IPS-20b (cell line): ENCODE measurements at regions not wholly inside any gene's neighbourhood (a gene's known extent, or its start where the extent isn't known, plus 50 kb on each side); places are given as distances from the start of the nearest gene placed in this dataset.
A peak's percentile ranks its signal among the peaks of the same experiment; 100 is the strongest.

ENCODE experiments used
- H3K27ac ChIP-seq: one replicate; pipeline ENCODE4 v1.5.1; 2013; ENCODE audit warnings: low read length
- H3K27me3 ChIP-seq: 2 replicates; pipeline ENCODE4 v1.6.1; 2013; ENCODE audit warnings: mild to moderate bottlenecking, low read length, inconsistent platforms; ENCODE audit not compliant: insufficient read depth
- H3K36me3 ChIP-seq: 2 replicates; pipeline ENCODE4 v1.6.1; 2013; ENCODE audit warnings: low read depth, mild to moderate bottlenecking, inconsistent platforms, low read length, moderate library complexity; ENCODE audit not compliant: insufficient read depth
- H3K4me1 ChIP-seq: 2 replicates; pipeline ENCODE4 v1.6.1; 2013; ENCODE audit warnings: mild to moderate bottlenecking, control low read depth, inconsistent platforms, low read length, moderate library complexity; ENCODE audit not compliant: insufficient read depth
- H3K4me3 ChIP-seq: 2 replicates; pipeline ENCODE4 v1.5.1; 2013; ENCODE audit warnings: mild to moderate bottlenecking, low read length, inconsistent platforms
- H3K9ac ChIP-seq: 2 replicates; pipeline ENCODE4 v1.6.1; 2013; ENCODE audit warnings: low read depth, mild to moderate bottlenecking, inconsistent platforms, low read length, moderate library complexity
- H3K9me3 ChIP-seq: 2 replicates; pipeline ENCODE4 v1.6.1; 2013; ENCODE audit warnings: mild to moderate bottlenecking, low read depth, low read length, inconsistent platforms; ENCODE audit not compliant: insufficient read depth

- Histone ChIP-seq H3K4me1 (no peaks in the 10 kb centered on the region), H3K27ac (no peak overlapping the region), H3K36me3 (no peaks in the 10 kb centered on the region), H3K4me3 (no peak overlapping the region), H3K9ac (no peak overlapping the region), H3K9me3 (no peaks in the 10 kb centered on the region), H3K27me3 (no peaks in the 10 kb centered on the region)
These were observed 193.3 kb downstream of the ANKRD50 start for GRCh38 chr4:124519196-124519595.

GRCh38 chr4:124523816-124524215 is 188.7 kb downstream of the ANKRD50 start:
- Histone ChIP-seq H3K4me3 (no peak overlapping the region), H3K27me3 (no peaks in the 10 kb centered on the region), H3K4me1 (no peaks in the 10 kb centered on the region)

DNA sequence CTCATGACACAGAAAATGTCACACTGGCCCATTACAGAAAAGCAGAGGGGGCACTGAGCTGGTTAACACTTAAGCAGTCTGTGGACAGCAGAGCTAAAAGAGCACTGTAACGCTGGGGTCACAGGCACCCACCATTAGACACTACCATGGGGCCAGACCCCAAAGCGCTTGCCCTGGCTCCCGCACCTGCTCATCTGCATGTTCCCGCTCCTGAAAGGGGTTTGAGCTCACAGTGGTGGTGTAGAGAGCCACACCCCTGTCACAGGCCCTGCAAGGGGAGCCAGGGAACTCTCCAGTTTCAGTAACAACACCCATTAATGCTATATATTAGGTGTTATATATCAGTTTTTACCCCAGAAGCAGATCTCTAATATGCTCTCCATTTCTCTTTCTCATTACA is 187.0 kb downstream of the ANKRD50 start:
- H3K36me3 ChIP-seq: no peaks in the 10 kb centered on the region
- H3K4me1 ChIP-seq: no peaks in the 10 kb centered on the region
- H3K27ac ChIP-seq: no peak overlapping the region
- H3K27me3 ChIP-seq: no peaks in the 10 kb centered on the region
- H3K9ac ChIP-seq: no peak overlapping the region
- H3K9me3 ChIP-seq: no peaks in the 10 kb centered on the region
- no peak overlapping the region for H3K4me3 ChIP-seq

More at GRCh38 chr4:124523816-124524215, 188.7 kb downstream of the ANKRD50 start:
- H3K9me3 ChIP-seq: no peaks in the 10 kb centered on the region
- no peaks in the 10 kb centered on the region for H3K36me3 ChIP-seq
- no peak overlapping the region for H3K27ac ChIP-seq
- no peak overlapping the region for H3K9ac ChIP-seq

- Histone ChIP-seq H3K4me1 (no peaks in the 10 kb centered on the region), H3K4me3 (no peak overlapping the region), H3K27ac (peak overlapping the region; percentile 33), H3K36me3 (no peaks in the 10 kb centered on the region), H3K9me3 (no peaks in the 10 kb centered on the region), H3K9ac (no peak overlapping the region), H3K27me3 (no peaks in the 10 kb centered on the region)
These were observed 186.2 kb downstream of the ANKRD50 start for GRCh38 chr4:124526331-124526730.

DNA sequence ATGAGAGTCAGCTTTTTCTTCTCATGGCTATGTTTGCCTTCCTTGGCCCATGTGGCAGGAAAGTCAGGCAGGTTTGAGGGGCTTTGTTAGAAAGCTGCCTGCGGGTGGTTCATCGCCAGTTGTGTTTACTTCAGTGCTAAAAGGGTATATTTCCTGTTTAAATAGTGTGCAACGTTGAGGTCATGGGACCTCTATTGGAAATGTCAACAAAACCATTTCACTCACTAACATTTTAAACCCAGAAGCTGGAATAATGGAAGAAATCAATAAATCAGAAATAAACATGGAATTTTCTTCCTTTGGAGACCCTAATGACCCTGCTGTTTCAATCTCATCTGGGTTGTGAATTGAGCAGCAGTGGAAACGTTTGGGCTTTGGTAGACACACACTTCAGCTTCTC is 185.8 kb downstream of the ANKRD50 start:
- no peaks in the 10 kb centered on the region for H3K36me3 ChIP-seq
- H3K9me3 ChIP-seq: no peaks in the 10 kb centered on the region
- no peak overlapping the region for H3K9ac ChIP-seq
- H3K4me3 ChIP-seq: no peak overlapping the region
- H3K27me3 ChIP-seq: no peaks in the 10 kb centered on the region
- H3K4me1 ChIP-seq: no peaks in the 10 kb centered on the region
- H3K27ac ChIP-seq: peak overlapping the region; percentile 33

DNA sequence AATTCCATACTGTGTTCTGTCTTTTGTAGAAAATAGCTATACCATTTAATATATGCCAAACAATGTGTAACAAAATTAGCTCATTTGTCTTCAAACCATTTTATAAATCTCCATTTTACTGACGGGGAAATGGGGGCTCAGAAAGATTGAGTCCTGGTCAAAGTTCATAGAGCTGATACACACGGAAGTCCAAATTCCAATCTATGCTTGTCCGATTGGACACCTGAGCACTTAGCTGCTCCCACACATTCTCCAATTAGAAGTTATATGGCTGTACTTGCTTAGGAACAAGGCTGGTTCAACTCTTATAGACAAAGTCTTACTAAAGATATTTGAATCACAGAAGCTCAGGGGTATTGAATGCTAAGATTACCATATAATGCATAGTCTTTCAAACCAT is 185.2 kb downstream of the ANKRD50 start:
- H3K9me3 ChIP-seq: no peaks in the 10 kb centered on the region
- H3K9ac ChIP-seq: no peak overlapping the region
- H3K27ac ChIP-seq: no peak overlapping the region
- no peaks in the 10 kb centered on the region for H3K4me1 ChIP-seq
- H3K36me3 ChIP-seq: no peaks in the 10 kb centered on the region
- no peaks in the 10 kb centered on the region for H3K27me3 ChIP-seq
- H3K4me3 ChIP-seq: no peak overlapping the region

- H3K4me3 ChIP-seq: no peak overlapping the region
- no peaks in the 10 kb centered on the region for H3K27me3 ChIP-seq
- no peak overlapping the region for H3K9ac ChIP-seq
- H3K36me3 ChIP-seq: no peaks in the 10 kb centered on the region
- H3K27ac ChIP-seq: no peak overlapping the region
- no peaks in the 10 kb centered on the region for H3K9me3 ChIP-seq
- H3K4me1 ChIP-seq: no peaks in the 10 kb centered on the region
These were observed 183.4 kb downstream of the ANKRD50 start for GRCh38 chr4:124529131-124529530.

DNA sequence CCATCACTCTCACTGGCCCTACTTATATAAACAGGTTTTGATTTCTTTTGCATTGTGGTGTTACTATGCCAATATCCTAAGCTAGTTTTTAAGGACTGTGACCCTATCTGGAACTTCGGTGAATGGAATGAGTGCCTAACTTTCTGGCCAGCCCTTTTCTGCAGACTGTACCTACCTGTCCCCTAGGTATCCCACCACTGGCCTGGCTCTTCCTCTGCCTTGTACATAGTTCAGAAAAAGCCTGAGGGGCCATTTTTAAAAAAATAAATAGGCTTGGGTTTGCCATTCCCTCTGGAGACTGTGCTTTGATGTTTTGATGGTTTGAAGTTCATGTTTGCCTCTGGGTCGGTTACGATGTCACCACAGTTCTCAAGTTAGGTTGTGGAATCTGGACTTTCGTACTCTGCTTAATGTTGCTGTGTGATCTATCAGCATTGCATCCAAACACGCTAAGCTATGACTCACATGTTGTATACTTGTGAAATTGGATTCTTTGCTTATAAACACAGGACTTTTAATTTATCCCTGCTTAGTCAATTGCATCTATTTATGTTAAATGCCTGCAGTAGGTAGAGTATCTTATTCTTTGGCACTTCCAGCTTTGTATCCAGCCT is 182.0 kb downstream of the ANKRD50 start:
- Histone ChIP-seq H3K27ac (no peak overlapping the region), H3K36me3 (no peaks in the 10 kb centered on the region), H3K4me3 (no peak overlapping the region), H3K4me1 (no peaks in the 10 kb centered on the region), H3K9ac (no peak overlapping the region), H3K9me3 (no peaks in the 10 kb centered on the region), H3K27me3 (no peaks in the 10 kb centered on the region)

DNA sequence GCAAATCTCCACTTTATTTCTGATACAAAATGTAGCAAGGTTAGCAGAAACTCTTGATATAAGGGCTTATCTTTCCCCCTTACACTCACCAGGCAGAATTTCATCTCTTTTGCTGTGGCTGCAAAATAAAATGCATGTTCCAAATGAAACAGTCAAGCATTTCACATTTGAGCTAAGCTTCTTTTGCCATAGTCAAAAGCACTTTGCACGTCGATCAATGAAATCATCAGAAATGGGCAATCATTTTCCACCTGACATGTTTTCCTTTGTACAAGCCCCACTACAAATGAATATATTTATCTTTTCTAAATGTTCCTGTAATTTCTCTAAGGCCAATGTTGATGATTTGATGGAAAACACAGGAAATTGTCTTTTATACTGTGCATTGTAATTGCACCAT is 178.4 kb downstream of the ANKRD50 start:
- no peaks in the 10 kb centered on the region for H3K27me3 ChIP-seq
- no peak overlapping the region for H3K9ac ChIP-seq
- no peak overlapping the region for H3K4me3 ChIP-seq
- H3K27ac ChIP-seq: no peak overlapping the region
- no peaks in the 10 kb centered on the region for H3K9me3 ChIP-seq
- no peaks in the 10 kb centered on the region for H3K36me3 ChIP-seq
- H3K4me1 ChIP-seq: no peaks in the 10 kb centered on the region

GRCh38 chr4:124535003-124535402 is 177.5 kb downstream of the ANKRD50 start:
- no peak overlapping the region for H3K4me3 ChIP-seq
- no peak overlapping the region for H3K9ac ChIP-seq
- H3K9me3 ChIP-seq: no peaks in the 10 kb centered on the region
- H3K36me3 ChIP-seq: no peaks in the 10 kb centered on the region
- H3K27me3 ChIP-seq: no peaks in the 10 kb centered on the region
- H3K27ac ChIP-seq: no peak overlapping the region
- no peaks in the 10 kb centered on the region for H3K4me1 ChIP-seq

DNA sequence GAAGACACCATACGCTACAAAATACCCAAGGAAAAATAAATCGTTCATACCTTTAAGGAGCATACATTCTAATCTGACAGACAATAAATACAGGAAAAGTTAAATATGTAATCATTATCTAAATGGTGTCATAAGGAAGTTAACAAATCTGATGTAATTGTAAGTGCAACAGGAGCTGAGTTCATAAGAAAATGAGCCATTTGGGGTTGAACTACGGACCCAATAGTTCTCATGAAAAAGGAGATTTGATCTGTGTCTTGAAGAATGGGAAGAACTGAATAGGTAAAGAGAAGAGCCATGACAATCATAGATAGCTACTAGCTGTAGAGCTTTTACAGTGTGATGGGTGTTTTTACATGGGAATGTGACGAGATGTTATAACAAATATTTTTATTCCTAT is 175.6 kb downstream of the ANKRD50 start:
- Histone ChIP-seq H3K27me3 (no peaks in the 10 kb centered on the region), H3K9ac (no peak overlapping the region), H3K36me3 (no peaks in the 10 kb centered on the region), H3K27ac (no peak overlapping the region), H3K9me3 (no peaks in the 10 kb centered on the region), H3K4me1 (no peaks in the 10 kb centered on the region), H3K4me3 (no peak overlapping the region)

DNA sequence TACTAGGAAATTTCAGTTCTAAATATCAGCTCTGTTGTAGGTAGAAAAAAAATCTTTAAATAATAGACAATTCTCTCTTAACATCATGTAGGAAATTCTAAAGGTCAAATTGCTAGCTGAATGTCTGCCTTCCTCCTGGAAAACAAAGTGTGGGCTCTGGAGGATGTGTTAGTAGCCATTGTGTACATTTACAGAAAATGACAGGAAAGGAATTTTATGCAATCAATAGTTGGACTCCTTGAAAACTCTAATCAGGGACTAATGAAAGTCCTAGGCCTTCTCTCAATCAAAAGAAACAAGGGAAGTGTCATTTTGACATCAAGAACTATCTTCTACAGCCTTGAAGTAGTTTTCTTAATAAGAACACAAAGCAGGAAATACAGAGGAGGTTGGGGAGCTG is 174.6 kb downstream of the ANKRD50 start:
- Histone ChIP-seq H3K27me3 (no peaks in the 10 kb centered on the region), H3K4me1 (no peaks in the 10 kb centered on the region), H3K9ac (no peak overlapping the region), H3K9me3 (no peaks in the 10 kb centered on the region), H3K27ac (no peak overlapping the region), H3K36me3 (no peaks in the 10 kb centered on the region), H3K4me3 (no peak overlapping the region)
